Neural cell (in vitro differentiated cells): ENCODE measurements at regions not wholly inside any gene's neighbourhood (a gene's known extent, or its start where the extent isn't known, plus 50 kb on each side); places are given as distances from the start of the nearest gene placed in this dataset.

Experiments
- EZH2 ChIP-seq: fragments of 200-600, 300-800 bp; shearing (Covaris generic), sonication (generic); IDR thresholded peaks from 2 replicates; pipeline ENCODE4 v1.6.1; 2014; ENCODE audit warnings: antibody characterized with exemption, low read length, borderline replicate concordance, mild to moderate bottlenecking; ENCODE audit not compliant: insufficient read depth, poor library complexity, severe bottlenecking
- POLR2AphosphoS5 ChIP-seq: IDR thresholded peaks from 2 replicates; pipeline ENCODE4 v1.6.1; 2012
- RAD21 ChIP-seq: fragments of 450-650 bp; conservative IDR thresholded peaks from 2 replicates; pipeline ENCODE4 v1.6.1; 2014; ENCODE audit warnings: antibody characterized with exemption, mild to moderate bottlenecking, moderate library complexity
- TF ChIP-seq, protein P1 (sequence below): fragments of 450-650 bp; IDR thresholded peaks from 2 replicates; pipeline ENCODE4 v1.5.1; 2014; ENCODE audit warnings: antibody characterized with exemption, mild to moderate bottlenecking, moderate library complexity; ENCODE audit not compliant: poor library complexity, severe bottlenecking

- TF ChIP-seq, protein P1, sequence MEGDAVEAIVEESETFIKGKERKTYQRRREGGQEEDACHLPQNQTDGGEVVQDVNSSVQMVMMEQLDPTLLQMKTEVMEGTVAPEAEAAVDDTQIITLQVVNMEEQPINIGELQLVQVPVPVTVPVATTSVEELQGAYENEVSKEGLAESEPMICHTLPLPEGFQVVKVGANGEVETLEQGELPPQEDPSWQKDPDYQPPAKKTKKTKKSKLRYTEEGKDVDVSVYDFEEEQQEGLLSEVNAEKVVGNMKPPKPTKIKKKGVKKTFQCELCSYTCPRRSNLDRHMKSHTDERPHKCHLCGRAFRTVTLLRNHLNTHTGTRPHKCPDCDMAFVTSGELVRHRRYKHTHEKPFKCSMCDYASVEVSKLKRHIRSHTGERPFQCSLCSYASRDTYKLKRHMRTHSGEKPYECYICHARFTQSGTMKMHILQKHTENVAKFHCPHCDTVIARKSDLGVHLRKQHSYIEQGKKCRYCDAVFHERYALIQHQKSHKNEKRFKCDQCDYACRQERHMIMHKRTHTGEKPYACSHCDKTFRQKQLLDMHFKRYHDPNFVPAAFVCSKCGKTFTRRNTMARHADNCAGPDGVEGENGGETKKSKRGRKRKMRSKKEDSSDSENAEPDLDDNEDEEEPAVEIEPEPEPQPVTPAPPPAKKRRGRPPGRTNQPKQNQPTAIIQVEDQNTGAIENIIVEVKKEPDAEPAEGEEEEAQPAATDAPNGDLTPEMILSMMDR: no peak
- no peak for TF ChIP-seq EZH2
- no peak for TF ChIP-seq RAD21
- no peak for TF ChIP-seq POLR2AphosphoS5
These were observed 674.4 kb downstream of the TMTC2 start for GRCh38 chr12:83361071-83361470.
